ENCODE measurements at regions not wholly inside any gene's neighbourhood (a gene's known extent, or its start where the extent isn't known, plus 50 kb on each side); places are given as distances from the start of the nearest gene placed in this dataset.

DNA sequence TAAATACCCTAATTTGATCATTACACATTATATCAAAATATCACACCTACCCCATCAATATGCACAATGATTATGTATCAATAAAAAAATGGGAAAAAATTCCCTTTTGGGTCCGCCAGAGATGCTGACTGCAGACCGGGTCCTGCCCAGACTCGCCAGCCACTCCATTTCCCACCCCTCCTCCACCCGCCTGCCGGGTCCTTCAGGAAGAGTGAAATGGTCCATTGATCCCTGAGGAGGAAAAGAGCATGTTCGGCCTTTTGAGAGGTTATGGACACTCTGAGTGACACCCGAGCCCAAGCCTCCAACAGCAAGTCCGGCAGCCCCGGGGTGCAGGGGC, 123.9 kb upstream of the ZFHX3 start:
- no peak for TF ChIP-seq POLR2A (IDR thresholded peaks at IDR 0.05)
- TF ChIP-seq, protein P1, sequence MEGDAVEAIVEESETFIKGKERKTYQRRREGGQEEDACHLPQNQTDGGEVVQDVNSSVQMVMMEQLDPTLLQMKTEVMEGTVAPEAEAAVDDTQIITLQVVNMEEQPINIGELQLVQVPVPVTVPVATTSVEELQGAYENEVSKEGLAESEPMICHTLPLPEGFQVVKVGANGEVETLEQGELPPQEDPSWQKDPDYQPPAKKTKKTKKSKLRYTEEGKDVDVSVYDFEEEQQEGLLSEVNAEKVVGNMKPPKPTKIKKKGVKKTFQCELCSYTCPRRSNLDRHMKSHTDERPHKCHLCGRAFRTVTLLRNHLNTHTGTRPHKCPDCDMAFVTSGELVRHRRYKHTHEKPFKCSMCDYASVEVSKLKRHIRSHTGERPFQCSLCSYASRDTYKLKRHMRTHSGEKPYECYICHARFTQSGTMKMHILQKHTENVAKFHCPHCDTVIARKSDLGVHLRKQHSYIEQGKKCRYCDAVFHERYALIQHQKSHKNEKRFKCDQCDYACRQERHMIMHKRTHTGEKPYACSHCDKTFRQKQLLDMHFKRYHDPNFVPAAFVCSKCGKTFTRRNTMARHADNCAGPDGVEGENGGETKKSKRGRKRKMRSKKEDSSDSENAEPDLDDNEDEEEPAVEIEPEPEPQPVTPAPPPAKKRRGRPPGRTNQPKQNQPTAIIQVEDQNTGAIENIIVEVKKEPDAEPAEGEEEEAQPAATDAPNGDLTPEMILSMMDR (IDR thresholded peaks at IDR 0.05), result no peak
- no peaks in the 10 kb centered on the region for H3K9me3 ChIP-seq
- no peak for DNase-seq
- no peak overlapping the region for H3K4me3 ChIP-seq
- H3K27me3 ChIP-seq, result no peaks in the 10 kb centered on the region
- peaks cover 0 to 27% (median 0%) of the 10 kb centered on the region in 4 donors for H3K4me1 ChIP-seq
- H3K27ac ChIP-seq, result peak overlapping the region in 1 of 4 donors; percentile 0
- H3K36me3 ChIP-seq, result no peaks in the 10 kb centered on the region

DNA sequence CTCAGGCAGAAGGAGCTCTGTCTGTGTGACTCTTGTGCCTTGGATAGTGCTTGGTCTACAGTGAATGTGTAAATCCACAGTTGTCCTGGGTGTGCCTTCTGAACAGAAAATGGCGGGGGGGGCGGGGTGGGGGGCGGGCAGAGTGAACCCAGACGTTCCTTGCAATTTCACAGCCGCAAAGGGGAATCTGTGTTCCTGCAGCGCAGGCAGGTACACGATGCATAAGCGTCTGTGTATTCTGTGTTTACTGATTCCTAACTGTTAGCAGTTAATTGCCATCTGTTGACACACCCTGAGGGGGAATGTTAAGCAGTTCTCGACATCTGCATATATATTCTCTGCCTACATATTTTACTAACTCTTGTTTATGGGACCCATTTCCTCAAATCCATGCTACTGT, 123.5 kb upstream of the ZFHX3 start:
- no peak overlapping the region for H3K27ac ChIP-seq

DNA sequence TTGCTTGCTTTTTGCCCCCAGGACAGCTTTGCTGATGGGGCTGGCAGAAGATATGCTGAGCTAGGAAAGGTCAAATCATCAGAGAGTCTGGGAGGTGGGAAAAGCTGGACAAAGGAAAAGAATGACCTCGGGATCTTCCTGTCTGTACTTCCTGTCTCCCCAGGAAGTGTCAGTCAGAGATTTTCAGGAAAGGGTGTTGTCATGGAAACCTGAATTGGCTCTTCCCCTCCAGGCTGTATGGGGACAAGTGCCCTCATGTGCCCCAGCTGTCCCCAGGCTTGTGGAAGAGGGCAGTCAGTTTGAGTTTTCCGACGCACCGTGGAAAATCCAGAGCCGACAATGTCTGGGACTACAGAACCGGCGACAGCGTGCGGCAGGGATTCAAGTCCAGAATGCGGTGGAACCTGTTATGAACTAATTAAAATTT, 122.7 kb upstream of the ZFHX3 start:
- TF ChIP-seq, protein P1 (IDR thresholded peaks at IDR 0.05), result no peak
- TF ChIP-seq POLR2A (IDR thresholded peaks at IDR 0.05), result no peak
- Histone ChIP-seq H3K4me1 (peaks cover 0 to 27% (median 0%) of the 10 kb centered on the region in 4 donors), H3K36me3 (no peaks in the 10 kb centered on the region), H3K4me3 (no peak overlapping the region), H3K27ac (no peak overlapping the region), H3K9me3 (no peaks in the 10 kb centered on the region), H3K27me3 (no peaks in the 10 kb centered on the region)
- DNase-seq, result no peak

More for the DNA sequence above, 123.5 kb upstream of the ZFHX3 start:
- Histone ChIP-seq H3K27me3 (no peaks in the 10 kb centered on the region), H3K9me3 (no peaks in the 10 kb centered on the region), H3K4me3 (no peak overlapping the region), H3K4me1 (peaks cover 0 to 27% (median 0%) of the 10 kb centered on the region in 4 donors), H3K36me3 (no peaks in the 10 kb centered on the region)
- no peak for DNase-seq
- TF ChIP-seq POLR2A (IDR thresholded peaks at IDR 0.05), result no peak
- TF ChIP-seq, protein P1 (IDR thresholded peaks at IDR 0.05), result no peak

DNA sequence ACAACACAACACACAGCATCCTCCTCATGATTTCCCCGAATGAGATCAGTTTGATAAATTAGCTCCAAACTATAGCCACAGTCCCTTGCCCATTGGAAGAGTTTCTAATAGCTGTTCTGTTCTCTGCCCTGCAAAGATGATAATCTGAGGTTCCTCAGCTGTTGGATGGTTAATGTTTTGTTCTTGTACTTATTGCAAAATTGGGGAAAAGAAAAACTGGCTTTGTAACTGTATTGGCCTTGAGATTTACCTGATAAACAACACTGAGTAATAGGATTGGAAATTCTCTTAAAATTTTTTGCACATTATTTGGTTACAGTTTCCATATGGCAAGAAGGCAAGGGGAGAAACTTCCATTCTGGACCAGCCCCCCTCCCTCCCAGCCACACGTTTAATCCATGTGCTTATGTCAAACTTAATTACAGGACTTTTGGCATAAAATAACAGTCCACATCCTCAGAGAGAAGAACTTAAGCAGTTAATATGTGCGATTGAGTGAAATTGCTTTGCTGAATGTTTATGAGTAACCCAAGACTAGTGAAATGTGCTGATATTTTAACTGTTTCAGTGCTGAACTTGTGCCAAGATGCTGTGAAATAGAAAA, 119.1 kb upstream of the ZFHX3 start:
- Histone ChIP-seq H3K4me3 (no peak overlapping the region), H3K4me1 (peaks cover 0 to 15% (median 0%) of the 10 kb centered on the region in 4 donors), H3K36me3 (no peaks in the 10 kb centered on the region), H3K27me3 (no peaks in the 10 kb centered on the region), H3K27ac (no peak overlapping the region), H3K9me3 (no peaks in the 10 kb centered on the region)
- no peak for DNase-seq
- TF ChIP-seq, protein P1 (IDR thresholded peaks at IDR 0.05), result no peak
- no peak for TF ChIP-seq POLR2A (IDR thresholded peaks at IDR 0.05)

DNA sequence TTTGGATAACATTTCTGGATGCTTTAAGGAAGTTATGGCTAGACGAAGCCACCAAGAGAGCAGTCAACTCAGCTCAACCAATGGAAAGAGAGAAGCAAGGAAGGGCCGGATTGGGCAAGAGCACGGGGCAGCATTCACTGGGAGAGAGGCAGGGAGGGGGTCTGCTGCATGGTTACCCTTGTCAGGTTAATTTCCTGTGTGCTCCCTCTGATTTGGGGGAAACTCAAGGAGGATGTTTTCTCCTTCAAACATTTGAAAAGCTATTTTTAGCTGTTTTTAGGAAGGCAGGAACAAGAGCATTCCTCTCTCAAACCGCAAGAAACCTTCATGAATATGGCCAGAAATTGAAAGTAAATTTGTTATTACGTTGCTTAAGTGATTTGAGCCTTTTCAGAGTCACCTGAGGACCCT, 118.5 kb upstream of the ZFHX3 start:
- H3K4me3 ChIP-seq, result no peak overlapping the region
- H3K36me3 ChIP-seq, result no peaks in the 10 kb centered on the region
- peaks cover 0 to 9% (median 0%) of the 10 kb centered on the region in 4 donors for H3K4me1 ChIP-seq
- TF ChIP-seq, protein P1 (IDR thresholded peaks at IDR 0.05), result no peak
- TF ChIP-seq POLR2A (IDR thresholded peaks at IDR 0.05), result no peak
- no peak for DNase-seq
- H3K27me3 ChIP-seq, result no peaks in the 10 kb centered on the region
- no peaks in the 10 kb centered on the region for H3K9me3 ChIP-seq
- H3K27ac ChIP-seq, result no peak overlapping the region
